ENCODE measurements at regions not wholly inside any gene's neighbourhood (a gene's known extent, or its start where the extent isn't known, plus 50 kb on each side); places are given as distances from the start of the nearest gene placed in this dataset.

- TF ChIP-seq TAF1 (IDR thresholded peaks at IDR 0.05; ENCODE audit: borderline replicate concordance, low read depth, low read length) (no peak), POLR2A (IDR thresholded peaks at IDR 0.05; ENCODE audit: low read depth, low read length) (no peak), POLR2AphosphoS5 (IDR thresholded peaks at IDR 0.05; ENCODE audit: low read depth, low read length) (no peak)
- FAIRE-seq (no peak), DNase-seq (ENCODE audit: insufficient read length) (no peak)
Observed at GRCh38 chr16:51731160-51731559, 580.1 kb upstream of the SALL1 start.

- DNase-seq (ENCODE audit: insufficient read length) (no peak), FAIRE-seq (no peak)
- no peak for TF ChIP-seq POLR2AphosphoS5 (IDR thresholded peaks at IDR 0.05; ENCODE audit: low read depth, low read length)
- TF ChIP-seq TAF1 (IDR thresholded peaks at IDR 0.05; ENCODE audit: borderline replicate concordance, low read depth, low read length): no peak
- TF ChIP-seq POLR2A (IDR thresholded peaks at IDR 0.05; ENCODE audit: low read depth, low read length): no peak
Observed at GRCh38 chr16:51723036-51723724, 572.1 kb upstream of the SALL1 start.

GRCh38 chr16:51722467-51722866, 571.4 kb upstream of the SALL1 start:
- no peak for DNase-seq (ENCODE audit: insufficient read length)
- FAIRE-seq: no peak
- no peak for TF ChIP-seq POLR2AphosphoS5 (IDR thresholded peaks at IDR 0.05; ENCODE audit: low read depth, low read length)
- TF ChIP-seq POLR2A (IDR thresholded peaks at IDR 0.05; ENCODE audit: low read depth, low read length): no peak

- FAIRE-seq (no peak), DNase-seq (ENCODE audit: insufficient read length) (no peak)
- TF ChIP-seq POLR2AphosphoS5 (IDR thresholded peaks at IDR 0.05; ENCODE audit: low read depth, low read length) (no peak), POLR2A (IDR thresholded peaks at IDR 0.05; ENCODE audit: low read depth, low read length) (no peak), TAF1 (IDR thresholded peaks at IDR 0.05; ENCODE audit: borderline replicate concordance, low read depth, low read length) (no peak)
Observed at GRCh38 chr16:51719376-51719775, 568.3 kb upstream of the SALL1 start.

- no peak for TF ChIP-seq POLR2A (IDR thresholded peaks at IDR 0.05; ENCODE audit: low read depth, low read length)
- DNase-seq (ENCODE audit: insufficient read length): no peak
- FAIRE-seq: no peak
Observed at GRCh38 chr16:51716195-51716594, 565.1 kb upstream of the SALL1 start.

- FAIRE-seq (no peak), DNase-seq (ENCODE audit: insufficient read length) (no peak)
- TF ChIP-seq POLR2A (IDR thresholded peaks at IDR 0.05; ENCODE audit: low read depth, low read length) (no peak), POLR2AphosphoS5 (IDR thresholded peaks at IDR 0.05; ENCODE audit: low read depth, low read length) (no peak), TAF1 (IDR thresholded peaks at IDR 0.05; ENCODE audit: borderline replicate concordance, low read depth, low read length) (no peak)
Observed at GRCh38 chr16:51713502-51713901, 562.4 kb upstream of the SALL1 start.

GRCh38 chr16:51710905-51711563, 560.0 kb upstream of the SALL1 start:
- no peak for TF ChIP-seq POLR2AphosphoS5 (IDR thresholded peaks at IDR 0.05; ENCODE audit: low read depth, low read length)
- no peak for TF ChIP-seq TAF1 (IDR thresholded peaks at IDR 0.05; ENCODE audit: borderline replicate concordance, low read depth, low read length)
- no peak for TF ChIP-seq POLR2A (IDR thresholded peaks at IDR 0.05; ENCODE audit: low read depth, low read length)
- no peak for DNase-seq (ENCODE audit: insufficient read length)
- FAIRE-seq: no peak

GRCh38 chr16:51710186-51710585, 559.1 kb upstream of the SALL1 start:
- TF ChIP-seq POLR2A (IDR thresholded peaks at IDR 0.05; ENCODE audit: low read depth, low read length): no peak
- no peak for TF ChIP-seq POLR2AphosphoS5 (IDR thresholded peaks at IDR 0.05; ENCODE audit: low read depth, low read length)
- TF ChIP-seq TAF1 (IDR thresholded peaks at IDR 0.05; ENCODE audit: borderline replicate concordance, low read depth, low read length): no peak
- DNase-seq (ENCODE audit: insufficient read length) (no peak), FAIRE-seq (no peak)

- DNase-seq (ENCODE audit: insufficient read length) (no peak), FAIRE-seq (no peak)
- TF ChIP-seq TAF1 (IDR thresholded peaks at IDR 0.05; ENCODE audit: borderline replicate concordance, low read depth, low read length) (no peak), POLR2AphosphoS5 (IDR thresholded peaks at IDR 0.05; ENCODE audit: low read depth, low read length) (no peak), POLR2A (IDR thresholded peaks at IDR 0.05; ENCODE audit: low read depth, low read length) (no peak)
Observed at GRCh38 chr16:51708861-51709260, 557.8 kb upstream of the SALL1 start.

GRCh38 chr16:51707666-51708065, 556.6 kb upstream of the SALL1 start:
- DNase-seq (ENCODE audit: insufficient read length): no peak
- no peak for TF ChIP-seq POLR2AphosphoS5 (IDR thresholded peaks at IDR 0.05; ENCODE audit: low read depth, low read length)
- TF ChIP-seq TAF1 (IDR thresholded peaks at IDR 0.05; ENCODE audit: borderline replicate concordance, low read depth, low read length): no peak
- TF ChIP-seq POLR2A (IDR thresholded peaks at IDR 0.05; ENCODE audit: low read depth, low read length): no peak
- no peak for FAIRE-seq

GRCh38 chr16:51705142-51705541, 554.1 kb upstream of the SALL1 start:
- DNase-seq (ENCODE audit: insufficient read length) (no peak), FAIRE-seq (no peak)
- TF ChIP-seq POLR2AphosphoS5 (IDR thresholded peaks at IDR 0.05; ENCODE audit: low read depth, low read length): no peak
- no peak for TF ChIP-seq POLR2A (IDR thresholded peaks at IDR 0.05; ENCODE audit: low read depth, low read length)
- TF ChIP-seq TAF1 (IDR thresholded peaks at IDR 0.05; ENCODE audit: borderline replicate concordance, low read depth, low read length): no peak

GRCh38 chr16:51701025-51701424, 550.0 kb upstream of the SALL1 start:
- TF ChIP-seq POLR2AphosphoS5 (IDR thresholded peaks at IDR 0.05; ENCODE audit: low read depth, low read length): no peak
- TF ChIP-seq TAF1 (IDR thresholded peaks at IDR 0.05; ENCODE audit: borderline replicate concordance, low read depth, low read length): no peak
- no peak for TF ChIP-seq POLR2A (IDR thresholded peaks at IDR 0.05; ENCODE audit: low read depth, low read length)
- DNase-seq (ENCODE audit: insufficient read length): no peak
- no peak for FAIRE-seq

Measured in GM12892 (cell line).